CD4-positive, alpha-beta T cell (primary cell): ENCODE measurements at regions not wholly inside any gene's neighbourhood (a gene's known extent, or its start where the extent isn't known, plus 50 kb on each side); places are given as distances from the start of the nearest gene placed in this dataset.

Source experiments
- ATAC-seq: fragments of 200-7000 bp; cut with Tn5 transposase; one replicate; pipeline ENCODE4 v1.10.0; 2022; ENCODE audit warnings: mild to moderate bottlenecking; ENCODE audit not compliant: poor library complexity
- CTCF ChIA-PET: fragments of 350-600 bp; sonication (Branson Sonifier 250); formaldehyde crosslinking; loops from one replicate; lab custom pipeline; 2021; ENCODE audit warnings: antibody characterized with exemption, inconsistent platforms; lab: Charles Lee
- POLR2A ChIA-PET: fragments of 350-600 bp; sonication (Branson Sonifier 250); formaldehyde crosslinking; loops from one replicate; lab custom pipeline; 2021; ENCODE audit warnings: antibody characterized with exemption, inconsistent platforms; lab: Charles Lee
- DNase-seq, 14 experiments: peaks; one replicate each; pipeline ENCODE4 v3.0.0-alpha.2; 2013 to 2020; ENCODE audit warnings: mixed read lengths in 2 of 14
- H3K27ac ChIP-seq, 2 donors: one replicate each; pipeline versions ENCODE4 v1.5.1 to v1.7.0; 2013; ENCODE audit warnings: low read length in 2 of 2, low read depth in 1 of 2, mild to moderate bottlenecking in 1 of 2
- H3K27me3 ChIP-seq, 2 experiments: 1 replicate in 1 of 2; 2 replicates in 1 of 2; pipeline versions ENCODE4 v1.6.1 to v1.7.0; 2013; ENCODE audit warnings: low read length in 2 of 2, control low read depth in 1 of 2, mild to moderate bottlenecking in 1 of 2, moderate library complexity in 1 of 2; ENCODE audit not compliant: insufficient read depth in 2 of 2, control insufficient read depth in 1 of 2
- H3K36me3 ChIP-seq: one replicate; pipeline ENCODE4 v1.6.1; 2013; ENCODE audit warnings: low read length, control low read depth; ENCODE audit not compliant: insufficient read depth
- H3K4me1 ChIP-seq: one replicate; pipeline ENCODE4 v1.6.1; 2013; ENCODE audit warnings: low read length, control low read depth; ENCODE audit not compliant: insufficient read depth
- H3K4me3 ChIP-seq: one replicate; pipeline ENCODE4 v1.5.1; 2013; ENCODE audit warnings: mild to moderate bottlenecking, low read length, moderate library complexity
- H3K9me3 ChIP-seq, 2 experiments: 1 replicate in 1 of 2; 2 replicates in 1 of 2; pipeline versions ENCODE4 v1.6.1 to v1.7.0; 2013; ENCODE audit warnings: low read length in 2 of 2, mild to moderate bottlenecking in 2 of 2, control low read depth in 1 of 2, moderate library complexity in 1 of 2; ENCODE audit not compliant: control insufficient read depth in 1 of 2, insufficient read depth in 1 of 2
- H3K27ac Mint-ChIP-seq: one replicate; pipeline ENCODE4 v1.8.0; 2020; ENCODE audit warnings: mixed read lengths
- H3K27me3 Mint-ChIP-seq: one replicate; pipeline ENCODE4 v1.8.0; 2021; ENCODE audit warnings: mixed read lengths
- H3K36me3 Mint-ChIP-seq: one replicate; pipeline ENCODE4 v1.8.0; 2021; ENCODE audit warnings: low read depth, mixed read lengths
- H3K4me1 Mint-ChIP-seq: one replicate; pipeline ENCODE4 v1.8.0; 2021; ENCODE audit warnings: low read depth, mixed read lengths
- H3K4me3 Mint-ChIP-seq: one replicate; pipeline ENCODE4 v1.8.0; 2020; ENCODE audit warnings: mild to moderate bottlenecking, mixed read lengths
- H3K9me3 Mint-ChIP-seq: one replicate; pipeline ENCODE4 v1.8.0; 2020; ENCODE audit warnings: mixed read lengths
- intact Hi-C, 2 experiments: fragments of 100-400 bp; cut with DNase I in 1 of 2; cut with micrococcal nuclease in 1 of 2; formaldehyde crosslinking; loops; one replicate each; pipeline versions ENCODE4 v1.15.1 to v1.9.0; 2023 to 2025; cut with DNase I, micrococcal nuclease
- TF ChIP-seq, protein P1 (sequence below): fragments of 200-600 bp; IDR thresholded peaks from one replicate; pipeline ENCODE4 v1.8.0; 2022; ENCODE audit warnings: antibody characterized with exemption, mild to moderate bottlenecking

DNA sequence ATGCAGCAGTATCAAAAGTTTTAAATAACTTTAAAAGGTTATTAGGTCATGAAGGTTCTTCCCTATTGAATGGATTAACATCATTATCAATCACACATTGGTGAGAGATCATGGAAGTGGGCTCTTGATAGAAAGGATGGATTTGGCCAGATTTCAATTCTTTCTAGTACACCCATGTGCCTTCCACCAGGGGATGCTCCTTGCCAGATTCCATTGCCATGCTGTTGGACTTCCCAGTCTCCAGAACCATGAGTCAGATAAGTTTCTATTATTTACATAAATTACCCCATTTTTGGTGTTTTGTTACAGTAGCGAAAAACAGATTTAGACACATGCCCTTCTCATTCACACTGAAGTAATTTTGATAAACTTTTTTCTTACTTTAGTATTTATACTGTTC is 1010.6 kb upstream of the C9orf72 start:
- Histone ChIP-seq H3K9me3 (peaks cover 0 to 9% of the 10 kb centered on the region in 2 experiments), H3K27ac (no peak overlapping the region), H3K27me3 (no peaks in the 10 kb centered on the region), H3K4me1 (no peaks in the 10 kb centered on the region), H3K4me3 (no peak overlapping the region), H3K36me3 (no peaks in the 10 kb centered on the region)
- DNase-seq (no peak), ATAC-seq (no peak)
- Mint-ChIP-seq H3K4me1 (no peaks in the 10 kb centered on the region), H3K4me3 (no peak overlapping the region), H3K27me3 (no peaks in the 10 kb centered on the region), H3K27ac (no peak overlapping the region), H3K9me3 (peaks cover 6% of the 10 kb centered on the region), H3K36me3 (no peaks in the 10 kb centered on the region)
- ChIA-PET CTCF (no interaction called here), POLR2A (no interaction called here)
- TF ChIP-seq, protein P1, sequence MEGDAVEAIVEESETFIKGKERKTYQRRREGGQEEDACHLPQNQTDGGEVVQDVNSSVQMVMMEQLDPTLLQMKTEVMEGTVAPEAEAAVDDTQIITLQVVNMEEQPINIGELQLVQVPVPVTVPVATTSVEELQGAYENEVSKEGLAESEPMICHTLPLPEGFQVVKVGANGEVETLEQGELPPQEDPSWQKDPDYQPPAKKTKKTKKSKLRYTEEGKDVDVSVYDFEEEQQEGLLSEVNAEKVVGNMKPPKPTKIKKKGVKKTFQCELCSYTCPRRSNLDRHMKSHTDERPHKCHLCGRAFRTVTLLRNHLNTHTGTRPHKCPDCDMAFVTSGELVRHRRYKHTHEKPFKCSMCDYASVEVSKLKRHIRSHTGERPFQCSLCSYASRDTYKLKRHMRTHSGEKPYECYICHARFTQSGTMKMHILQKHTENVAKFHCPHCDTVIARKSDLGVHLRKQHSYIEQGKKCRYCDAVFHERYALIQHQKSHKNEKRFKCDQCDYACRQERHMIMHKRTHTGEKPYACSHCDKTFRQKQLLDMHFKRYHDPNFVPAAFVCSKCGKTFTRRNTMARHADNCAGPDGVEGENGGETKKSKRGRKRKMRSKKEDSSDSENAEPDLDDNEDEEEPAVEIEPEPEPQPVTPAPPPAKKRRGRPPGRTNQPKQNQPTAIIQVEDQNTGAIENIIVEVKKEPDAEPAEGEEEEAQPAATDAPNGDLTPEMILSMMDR = no peak
- intact Hi-C loops = no loop called here

DNA sequence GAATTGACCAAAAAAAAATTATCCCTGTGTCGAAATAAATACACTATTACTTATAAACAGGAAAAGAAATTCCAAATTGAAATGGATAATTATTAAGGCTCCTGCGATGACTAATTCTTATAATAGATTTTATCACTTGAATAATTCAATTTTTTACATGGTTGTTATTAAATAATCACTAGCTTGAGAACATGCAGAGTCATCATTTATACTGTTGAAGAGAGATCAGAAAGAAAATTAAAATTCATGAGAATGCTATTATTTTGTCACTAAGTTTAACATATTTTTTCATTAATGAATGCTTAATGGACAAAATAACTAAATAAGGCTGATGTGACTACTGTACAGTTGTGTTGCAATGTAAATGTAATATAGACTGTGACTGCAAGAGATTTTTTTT is 1011.3 kb upstream of the C9orf72 start:
- Mint-ChIP-seq H3K9me3 (peaks cover 6% of the 10 kb centered on the region), H3K27me3 (no peaks in the 10 kb centered on the region), H3K27ac (no peak overlapping the region), H3K4me1 (no peaks in the 10 kb centered on the region), H3K4me3 (no peak overlapping the region), H3K36me3 (no peaks in the 10 kb centered on the region)
- H3K4me3 ChIP-seq = no peak overlapping the region
- DNase-seq = no peak
- no peaks in the 10 kb centered on the region for H3K36me3 ChIP-seq
- ChIA-PET CTCF (no interaction called here), POLR2A (no interaction called here)
- no peaks in the 10 kb centered on the region for H3K27me3 ChIP-seq
- H3K4me1 ChIP-seq = no peaks in the 10 kb centered on the region
- no peak for ATAC-seq
- TF ChIP-seq, protein P1 = no peak
- intact Hi-C loops = no loop called here
- H3K9me3 ChIP-seq = peaks cover 0 to 8% of the 10 kb centered on the region in 2 experiments
- no peak overlapping the region for H3K27ac ChIP-seq

DNA sequence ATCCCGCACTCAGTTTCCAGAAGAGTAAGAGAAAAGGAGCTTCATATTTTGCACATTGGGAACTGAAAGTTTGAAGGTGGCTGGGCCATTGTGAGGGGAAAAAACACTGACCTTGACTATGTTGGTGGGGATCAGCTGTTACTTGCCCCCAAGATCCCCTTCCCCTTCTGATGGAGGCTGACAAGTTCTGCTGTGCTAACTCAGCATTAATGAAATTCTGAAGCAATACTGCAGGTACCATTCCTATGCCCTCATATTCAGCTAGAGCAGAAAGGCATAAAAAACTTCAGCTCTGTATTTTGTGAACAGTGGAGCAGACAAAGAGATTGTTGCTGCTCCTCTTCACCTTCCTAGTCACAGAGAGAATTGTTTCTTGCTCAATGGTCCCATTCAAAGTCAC is 1013.8 kb upstream of the C9orf72 start:
- CTCF ChIA-PET = no interaction called here
- intact Hi-C loops = no loop called here

More for the DNA sequence above, 1013.8 kb upstream of the C9orf72 start:
- TF ChIP-seq, protein P1 = no peak
- no peak overlapping the region for H3K4me3 Mint-ChIP-seq
- no peak overlapping the region for H3K27ac ChIP-seq
- no peak overlapping the region for H3K27ac Mint-ChIP-seq
- H3K27me3 Mint-ChIP-seq = no peaks in the 10 kb centered on the region
- peaks cover 6% of the 10 kb centered on the region for H3K9me3 Mint-ChIP-seq
- H3K9me3 ChIP-seq = peaks cover 0 to 6% of the 10 kb centered on the region in 2 experiments
- no peaks in the 10 kb centered on the region for H3K36me3 Mint-ChIP-seq
- no peak overlapping the region for H3K4me3 ChIP-seq
- H3K27me3 ChIP-seq = no peaks in the 10 kb centered on the region
- H3K36me3 ChIP-seq = no peaks in the 10 kb centered on the region
- H3K4me1 Mint-ChIP-seq = no peaks in the 10 kb centered on the region
- no peaks in the 10 kb centered on the region for H3K4me1 ChIP-seq
- POLR2A ChIA-PET = no interaction called here
- DNase-seq = no peak
- no peak for ATAC-seq
